ENCODE measurements at regions not wholly inside any gene's neighbourhood (a gene's known extent, or its start where the extent isn't known, plus 50 kb on each side); places are given as distances from the start of the nearest gene placed in this dataset.

GRCh38 chr3:135867911-135868310, 97.6 kb upstream of the PPP2R3A start:
- no peak for TF ChIP-seq POLR2AphosphoS5 (IDR thresholded peaks at IDR 0.05)
- TF ChIP-seq CTCF (IDR thresholded peaks at IDR 0.05), result no peak
- TF ChIP-seq POLR2A (IDR thresholded peaks at IDR 0.05), result no peak

Measured in sigmoid colon (tissue), 4 donors.